GM13976 (cell line): ENCODE measurements at regions not wholly inside any gene's neighbourhood (a gene's known extent, or its start where the extent isn't known, plus 50 kb on each side); places are given as distances from the start of the nearest gene placed in this dataset.

Experiments
- DNase-seq: peaks from one replicate; pipeline ENCODE4 v3.0.0; 2012; ENCODE audit warnings: low spot score
- in situ Hi-C: fragments of 300-500 bp; cut with MboI; formaldehyde crosslinking; loops from one replicate; pipeline ENCODE4 v1.12.0; 2022; ENCODE audit warnings: low sequenced_read_pairs, mixed read lengths, inconsistent platforms; ENCODE audit not compliant: unreplicated experiment
- TF ChIP-seq, protein P1 (sequence below): IDR thresholded peaks from 2 replicates; pipeline ENCODE4 v1.5.1; 2012; ENCODE audit warnings: borderline replicate concordance, mild to moderate bottlenecking; ENCODE audit not compliant: insufficient read depth; ENCODE audit errors: extremely low read depth, missing control alignments, control extremely low read depth

DNA sequence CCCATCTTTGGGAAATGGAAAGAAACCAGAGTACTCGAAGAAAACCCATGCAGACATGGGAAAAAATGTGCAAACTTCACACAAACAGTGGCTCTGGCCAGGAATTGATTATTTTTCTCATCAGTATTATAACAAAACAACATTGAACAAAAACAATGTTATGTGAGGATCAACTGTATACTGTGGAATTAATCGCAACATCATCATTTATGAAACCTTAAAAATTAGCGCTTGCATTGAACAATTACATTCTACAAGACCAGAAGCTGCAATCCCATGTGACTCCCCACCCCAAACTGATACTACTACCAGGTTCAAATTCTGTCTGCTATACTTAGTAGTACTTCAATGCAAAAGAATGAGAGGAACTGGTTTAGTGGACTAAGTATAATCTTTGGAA is 390.7 kb upstream of the PIK3R1 start:
- in situ Hi-C loops, result no loop called here
- TF ChIP-seq, protein P1, sequence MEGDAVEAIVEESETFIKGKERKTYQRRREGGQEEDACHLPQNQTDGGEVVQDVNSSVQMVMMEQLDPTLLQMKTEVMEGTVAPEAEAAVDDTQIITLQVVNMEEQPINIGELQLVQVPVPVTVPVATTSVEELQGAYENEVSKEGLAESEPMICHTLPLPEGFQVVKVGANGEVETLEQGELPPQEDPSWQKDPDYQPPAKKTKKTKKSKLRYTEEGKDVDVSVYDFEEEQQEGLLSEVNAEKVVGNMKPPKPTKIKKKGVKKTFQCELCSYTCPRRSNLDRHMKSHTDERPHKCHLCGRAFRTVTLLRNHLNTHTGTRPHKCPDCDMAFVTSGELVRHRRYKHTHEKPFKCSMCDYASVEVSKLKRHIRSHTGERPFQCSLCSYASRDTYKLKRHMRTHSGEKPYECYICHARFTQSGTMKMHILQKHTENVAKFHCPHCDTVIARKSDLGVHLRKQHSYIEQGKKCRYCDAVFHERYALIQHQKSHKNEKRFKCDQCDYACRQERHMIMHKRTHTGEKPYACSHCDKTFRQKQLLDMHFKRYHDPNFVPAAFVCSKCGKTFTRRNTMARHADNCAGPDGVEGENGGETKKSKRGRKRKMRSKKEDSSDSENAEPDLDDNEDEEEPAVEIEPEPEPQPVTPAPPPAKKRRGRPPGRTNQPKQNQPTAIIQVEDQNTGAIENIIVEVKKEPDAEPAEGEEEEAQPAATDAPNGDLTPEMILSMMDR, result no peak
- no peak for DNase-seq

DNA sequence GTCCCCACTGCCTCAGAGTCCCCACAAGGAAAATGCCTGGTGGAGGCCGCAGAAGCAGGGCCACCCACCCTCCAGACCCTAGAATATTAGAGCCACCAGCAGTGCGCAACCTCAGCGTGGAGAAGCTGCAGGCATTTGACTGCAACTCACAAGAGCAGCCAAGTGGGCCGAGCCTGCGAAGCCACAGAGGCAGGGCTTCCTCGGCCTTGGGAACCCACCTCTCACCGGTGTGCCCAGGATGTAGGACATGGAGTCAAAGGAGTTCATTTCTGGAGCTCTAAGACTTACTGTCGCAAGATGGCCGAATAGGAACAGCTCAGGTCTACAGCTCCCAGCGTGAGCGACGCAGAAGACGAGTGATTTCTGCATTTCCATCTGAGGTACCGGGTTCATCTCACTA is 397.9 kb upstream of the PIK3R1 start:
- DNase-seq, result no peak
- TF ChIP-seq, protein P1, result no peak
- in situ Hi-C loops, result no loop called here

DNA sequence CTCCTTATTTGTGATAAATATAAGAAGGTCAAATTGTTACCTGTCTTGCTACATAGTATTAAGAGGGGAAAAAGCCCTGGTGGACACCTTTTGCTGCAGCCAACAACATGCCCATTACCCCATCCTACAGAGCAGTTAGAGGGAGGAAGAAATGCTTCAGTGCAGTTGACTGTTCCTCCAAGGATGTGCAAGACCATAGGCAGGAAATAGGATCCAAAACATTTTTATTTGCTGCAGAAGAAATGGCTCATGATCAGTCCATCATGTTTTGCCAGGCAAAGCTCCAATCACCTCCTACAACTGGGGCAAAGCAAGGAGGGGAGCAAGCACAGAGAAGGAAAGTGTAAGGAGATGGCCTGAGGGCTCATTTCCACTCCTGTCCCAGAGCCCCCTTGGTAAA is 399.1 kb upstream of the PIK3R1 start:
- DNase-seq, result no peak
- in situ Hi-C loops, result no loop called here
- TF ChIP-seq, protein P1, result no peak

DNA sequence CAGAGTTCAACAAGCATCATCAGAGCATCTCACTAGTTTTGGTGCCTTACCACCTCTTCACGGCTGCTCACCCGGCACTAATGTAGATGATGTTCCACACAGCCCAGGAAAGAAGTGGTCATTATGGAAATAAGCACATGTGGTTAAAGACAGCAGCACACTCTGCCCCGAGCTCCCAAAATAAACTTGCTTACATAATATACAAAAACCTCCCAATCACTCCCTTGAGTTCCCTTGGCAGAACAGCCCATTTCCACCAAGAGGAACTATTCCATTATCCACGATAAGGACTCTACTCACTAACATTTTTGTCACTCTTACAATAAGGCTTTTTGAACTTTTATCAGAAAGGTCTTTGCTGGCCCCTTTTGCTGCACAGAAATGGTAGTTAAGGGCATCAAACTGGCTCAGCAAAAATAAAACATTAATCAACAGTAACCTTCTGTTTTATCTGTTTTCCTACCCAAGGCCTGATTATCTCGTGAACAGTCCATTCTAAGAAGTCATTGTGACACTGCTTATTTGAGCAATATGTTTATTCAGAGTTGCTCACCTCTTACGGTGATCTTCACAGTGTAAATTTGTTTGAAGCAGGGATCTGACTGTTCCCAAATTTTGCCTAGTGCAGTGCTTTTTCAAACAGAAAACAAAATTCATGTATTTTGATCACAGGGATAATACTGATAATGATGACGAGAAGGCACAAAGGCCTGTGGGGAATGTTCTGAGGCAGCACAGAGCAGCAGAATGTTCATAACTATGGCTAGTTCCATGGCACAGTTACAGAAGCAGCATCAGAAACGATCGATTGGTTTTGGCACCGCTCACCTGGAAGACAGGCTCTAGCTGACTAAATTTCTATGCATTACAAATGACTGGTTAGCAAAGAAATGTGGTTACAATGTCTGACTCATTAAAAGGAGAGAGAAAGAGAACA is 399.8 kb upstream of the PIK3R1 start:
- in situ Hi-C loops, result no loop called here
- DNase-seq, result no peak
- TF ChIP-seq, protein P1, result no peak

DNA sequence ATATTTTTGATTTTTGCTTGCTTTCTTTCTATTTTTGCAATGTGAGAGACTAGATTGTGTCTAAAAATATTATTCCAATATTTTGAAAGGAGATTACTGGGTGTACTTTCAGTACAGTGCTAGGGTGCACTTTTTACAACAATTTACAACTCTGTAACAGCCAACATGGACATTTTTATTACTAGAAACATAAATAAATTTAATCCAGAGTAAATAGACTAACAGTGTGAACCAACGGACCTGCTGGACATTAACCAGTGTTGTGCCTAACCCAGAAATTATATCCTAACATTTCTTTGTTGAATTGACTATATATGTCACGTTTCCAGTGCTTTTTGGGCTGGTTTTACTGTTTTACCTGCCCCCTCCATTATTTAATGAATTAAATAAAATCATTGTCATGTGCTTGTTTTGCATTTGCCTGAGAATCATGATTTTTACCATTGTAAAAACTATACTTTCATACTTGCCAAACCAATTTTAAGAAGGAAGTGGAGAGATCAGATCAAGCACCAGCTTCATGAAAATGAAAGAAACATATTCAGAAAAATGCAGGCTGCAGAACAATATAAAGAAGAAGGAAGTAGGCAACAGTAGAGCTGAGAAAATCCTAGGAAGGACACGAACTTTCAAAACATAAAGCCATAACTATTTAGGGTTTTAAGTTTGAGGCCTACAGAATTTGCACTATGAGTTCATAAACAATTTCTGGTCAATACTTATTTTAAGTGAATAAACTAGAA is 400.8 kb upstream of the PIK3R1 start:
- TF ChIP-seq, protein P1, result no peak
- in situ Hi-C loops, result no loop called here
- no peak for DNase-seq

DNA sequence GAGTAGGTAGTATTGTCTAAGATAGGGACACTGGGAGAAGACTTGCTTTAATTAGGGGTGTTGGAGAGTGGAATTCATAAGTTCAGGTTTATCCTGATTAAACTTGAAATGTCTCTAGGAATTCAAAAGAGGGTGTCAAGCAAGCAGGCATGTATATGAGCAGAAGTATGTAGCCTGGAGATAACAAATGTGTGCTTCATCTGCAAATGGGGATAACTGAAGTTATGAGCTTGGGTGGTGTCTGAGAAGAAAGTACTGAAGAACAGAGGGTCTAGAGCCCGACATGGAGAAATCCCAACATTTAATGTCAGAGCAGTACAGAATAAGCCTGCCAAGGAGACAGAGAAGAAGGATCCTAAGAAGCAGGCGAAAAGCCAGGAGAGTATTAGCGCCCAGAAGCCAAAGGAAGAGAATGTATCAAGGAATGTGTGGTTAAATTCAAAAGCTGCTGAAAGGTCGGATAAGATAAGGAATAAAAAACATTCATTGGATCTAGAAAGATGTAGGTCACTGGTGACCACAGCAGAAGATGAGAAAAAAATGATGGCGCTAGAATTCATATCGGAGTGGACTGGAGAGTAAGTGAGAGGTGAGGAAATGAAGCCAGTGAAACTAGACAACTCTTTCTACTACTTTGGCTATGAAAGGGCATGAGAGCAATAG is 401.5 kb upstream of the PIK3R1 start:
- in situ Hi-C loops, result no loop called here
- TF ChIP-seq, protein P1, result no peak
- DNase-seq, result no peak
